ENCODE measurements at regions not wholly inside any gene's neighbourhood (a gene's known extent, or its start where the extent isn't known, plus 50 kb on each side); places are given as distances from the start of the nearest gene placed in this dataset.

DNA sequence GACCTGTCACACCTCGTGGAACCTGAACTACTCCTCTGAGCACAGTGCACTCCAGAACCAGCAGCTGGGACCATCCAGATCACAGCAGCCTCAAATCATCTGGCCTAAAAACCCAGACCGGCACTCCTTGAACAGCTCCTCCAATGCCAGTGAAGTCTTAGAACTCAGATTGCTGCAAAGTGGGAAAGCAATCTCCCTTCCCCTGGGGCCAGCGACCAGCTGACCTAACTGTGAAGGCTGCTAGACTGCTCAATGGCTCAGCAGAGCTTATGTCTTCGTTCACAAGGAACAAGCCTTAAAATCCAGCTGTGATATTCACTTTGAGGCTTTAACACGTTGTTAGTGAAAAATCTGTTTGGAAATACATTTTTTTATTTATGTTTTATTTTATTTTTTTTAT lies 243.2 kb downstream of the ANKRD60 start (continued):
- TF ChIP-seq, protein P1, sequence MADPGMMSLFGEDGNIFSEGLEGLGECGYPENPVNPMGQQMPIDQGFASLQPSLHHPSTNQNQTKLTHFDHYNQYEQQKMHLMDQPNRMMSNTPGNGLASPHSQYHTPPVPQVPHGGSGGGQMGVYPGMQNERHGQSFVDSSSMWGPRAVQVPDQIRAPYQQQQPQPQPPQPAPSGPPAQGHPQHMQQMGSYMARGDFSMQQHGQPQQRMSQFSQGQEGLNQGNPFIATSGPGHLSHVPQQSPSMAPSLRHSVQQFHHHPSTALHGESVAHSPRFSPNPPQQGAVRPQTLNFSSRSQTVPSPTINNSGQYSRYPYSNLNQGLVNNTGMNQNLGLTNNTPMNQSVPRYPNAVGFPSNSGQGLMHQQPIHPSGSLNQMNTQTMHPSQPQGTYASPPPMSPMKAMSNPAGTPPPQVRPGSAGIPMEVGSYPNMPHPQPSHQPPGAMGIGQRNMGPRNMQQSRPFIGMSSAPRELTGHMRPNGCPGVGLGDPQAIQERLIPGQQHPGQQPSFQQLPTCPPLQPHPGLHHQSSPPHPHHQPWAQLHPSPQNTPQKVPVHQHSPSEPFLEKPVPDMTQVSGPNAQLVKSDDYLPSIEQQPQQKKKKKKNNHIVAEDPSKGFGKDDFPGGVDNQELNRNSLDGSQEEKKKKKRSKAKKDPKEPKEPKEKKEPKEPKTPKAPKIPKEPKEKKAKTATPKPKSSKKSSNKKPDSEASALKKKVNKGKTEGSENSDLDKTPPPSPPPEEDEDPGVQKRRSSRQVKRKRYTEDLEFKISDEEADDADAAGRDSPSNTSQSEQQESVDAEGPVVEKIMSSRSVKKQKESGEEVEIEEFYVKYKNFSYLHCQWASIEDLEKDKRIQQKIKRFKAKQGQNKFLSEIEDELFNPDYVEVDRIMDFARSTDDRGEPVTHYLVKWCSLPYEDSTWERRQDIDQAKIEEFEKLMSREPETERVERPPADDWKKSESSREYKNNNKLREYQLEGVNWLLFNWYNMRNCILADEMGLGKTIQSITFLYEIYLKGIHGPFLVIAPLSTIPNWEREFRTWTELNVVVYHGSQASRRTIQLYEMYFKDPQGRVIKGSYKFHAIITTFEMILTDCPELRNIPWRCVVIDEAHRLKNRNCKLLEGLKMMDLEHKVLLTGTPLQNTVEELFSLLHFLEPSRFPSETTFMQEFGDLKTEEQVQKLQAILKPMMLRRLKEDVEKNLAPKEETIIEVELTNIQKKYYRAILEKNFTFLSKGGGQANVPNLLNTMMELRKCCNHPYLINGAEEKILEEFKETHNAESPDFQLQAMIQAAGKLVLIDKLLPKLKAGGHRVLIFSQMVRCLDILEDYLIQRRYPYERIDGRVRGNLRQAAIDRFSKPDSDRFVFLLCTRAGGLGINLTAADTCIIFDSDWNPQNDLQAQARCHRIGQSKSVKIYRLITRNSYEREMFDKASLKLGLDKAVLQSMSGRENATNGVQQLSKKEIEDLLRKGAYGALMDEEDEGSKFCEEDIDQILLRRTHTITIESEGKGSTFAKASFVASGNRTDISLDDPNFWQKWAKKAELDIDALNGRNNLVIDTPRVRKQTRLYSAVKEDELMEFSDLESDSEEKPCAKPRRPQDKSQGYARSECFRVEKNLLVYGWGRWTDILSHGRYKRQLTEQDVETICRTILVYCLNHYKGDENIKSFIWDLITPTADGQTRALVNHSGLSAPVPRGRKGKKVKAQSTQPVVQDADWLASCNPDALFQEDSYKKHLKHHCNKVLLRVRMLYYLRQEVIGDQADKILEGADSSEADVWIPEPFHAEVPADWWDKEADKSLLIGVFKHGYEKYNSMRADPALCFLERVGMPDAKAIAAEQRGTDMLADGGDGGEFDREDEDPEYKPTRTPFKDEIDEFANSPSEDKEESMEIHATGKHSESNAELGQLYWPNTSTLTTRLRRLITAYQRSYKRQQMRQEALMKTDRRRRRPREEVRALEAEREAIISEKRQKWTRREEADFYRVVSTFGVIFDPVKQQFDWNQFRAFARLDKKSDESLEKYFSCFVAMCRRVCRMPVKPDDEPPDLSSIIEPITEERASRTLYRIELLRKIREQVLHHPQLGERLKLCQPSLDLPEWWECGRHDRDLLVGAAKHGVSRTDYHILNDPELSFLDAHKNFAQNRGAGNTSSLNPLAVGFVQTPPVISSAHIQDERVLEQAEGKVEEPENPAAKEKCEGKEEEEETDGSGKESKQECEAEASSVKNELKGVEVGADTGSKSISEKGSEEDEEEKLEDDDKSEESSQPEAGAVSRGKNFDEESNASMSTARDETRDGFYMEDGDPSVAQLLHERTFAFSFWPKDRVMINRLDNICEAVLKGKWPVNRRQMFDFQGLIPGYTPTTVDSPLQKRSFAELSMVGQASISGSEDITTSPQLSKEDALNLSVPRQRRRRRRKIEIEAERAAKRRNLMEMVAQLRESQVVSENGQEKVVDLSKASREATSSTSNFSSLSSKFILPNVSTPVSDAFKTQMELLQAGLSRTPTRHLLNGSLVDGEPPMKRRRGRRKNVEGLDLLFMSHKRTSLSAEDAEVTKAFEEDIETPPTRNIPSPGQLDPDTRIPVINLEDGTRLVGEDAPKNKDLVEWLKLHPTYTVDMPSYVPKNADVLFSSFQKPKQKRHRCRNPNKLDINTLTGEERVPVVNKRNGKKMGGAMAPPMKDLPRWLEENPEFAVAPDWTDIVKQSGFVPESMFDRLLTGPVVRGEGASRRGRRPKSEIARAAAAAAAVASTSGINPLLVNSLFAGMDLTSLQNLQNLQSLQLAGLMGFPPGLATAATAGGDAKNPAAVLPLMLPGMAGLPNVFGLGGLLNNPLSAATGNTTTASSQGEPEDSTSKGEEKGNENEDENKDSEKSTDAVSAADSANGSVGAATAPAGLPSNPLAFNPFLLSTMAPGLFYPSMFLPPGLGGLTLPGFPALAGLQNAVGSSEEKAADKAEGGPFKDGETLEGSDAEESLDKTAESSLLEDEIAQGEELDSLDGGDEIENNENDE (IDR thresholded peaks at IDR 0.05; ENCODE audit: insufficient replicate concordance, low read length): no peak
- no peak for TF ChIP-seq ZNF274 (IDR thresholded peaks at IDR 0.05; ENCODE audit: borderline replicate concordance, extremely low read depth, low read length)
- no peak for TF ChIP-seq EP300 (IDR thresholded peaks at IDR 0.05; ENCODE audit: borderline replicate concordance in 1 of 2, low read depth in 2 of 2, low read length in 2 of 2)
- TF ChIP-seq SP4 (IDR thresholded peaks at IDR 0.05; ENCODE audit: low read length): no peak
- TF ChIP-seq JUND (IDR thresholded peaks at IDR 0.05; ENCODE audit: low read length): no peak

Data from H1 (cell line).